MCF 10A (cell line): ENCODE measurements at regions not wholly inside any gene's neighbourhood (a gene's known extent, or its start where the extent isn't known, plus 50 kb on each side); places are given as distances from the start of the nearest gene placed in this dataset.
A peak's percentile ranks its signal among the peaks of the same experiment; 100 is the strongest.

Experiments
- BruUV-seq: library from RNA; stranded (reverse); fragments of 400-500 nt; replicated peaks from 2 replicates; lab custom pipeline; 2021; lab: Mats Ljungman, UMichigan
- CTCF ChIA-PET: fragments of 300-600 bp; sonication (Branson Sonifier 250); formaldehyde crosslinking; extraction: SDS; loops from one replicate; lab custom pipeline; 2021; ENCODE audit warnings: antibody characterized with exemption, inconsistent platforms; lab: Yijun Ruan, JAX
- POLR2A ChIA-PET: fragments of 300-600, 350-650 bp; sonication (Branson Sonifier 250); formaldehyde crosslinking; extraction: SDS; loops from one replicate; lab custom pipeline; 2020; ENCODE audit warnings: antibody characterized with exemption, inconsistent platforms; lab: Yijun Ruan, JAX
- DNase-seq: peaks from one replicate; pipeline ENCODE4 v3.0.0-alpha.2; 2018; ENCODE audit not compliant: unreplicated experiment
- H3K27ac Mint-ChIP-seq: one replicate; pipeline ENCODE4 v1.8.0; 2022; ENCODE audit warnings: mild to moderate bottlenecking, low read depth, mixed read lengths; ENCODE audit not compliant: unreplicated experiment
- H3K27me3 Mint-ChIP-seq: one replicate; pipeline ENCODE4 v1.8.0; 2022; ENCODE audit warnings: mixed read lengths; ENCODE audit not compliant: insufficient read depth, unreplicated experiment
- H3K36me3 Mint-ChIP-seq: one replicate; pipeline ENCODE4 v1.8.0; 2022; ENCODE audit warnings: mild to moderate bottlenecking, moderate library complexity, mixed read lengths; ENCODE audit not compliant: insufficient read depth, unreplicated experiment
- H3K4me1 Mint-ChIP-seq: one replicate; pipeline ENCODE4 v1.8.0; 2022; ENCODE audit warnings: mixed read lengths; ENCODE audit not compliant: insufficient read depth, unreplicated experiment
- H3K4me3 Mint-ChIP-seq: one replicate; pipeline ENCODE4 v1.8.0; 2022; ENCODE audit warnings: mild to moderate bottlenecking, moderate library complexity, mixed read lengths; ENCODE audit not compliant: unreplicated experiment
- H3K9me3 Mint-ChIP-seq: one replicate; pipeline ENCODE4 v1.8.0; 2022; ENCODE audit warnings: mixed read lengths; ENCODE audit not compliant: unreplicated experiment
- intact Hi-C: fragments of 100-400 bp; cut with micrococcal nuclease; formaldehyde crosslinking; loops from 2 replicates; pipeline ENCODE4 v1.14.1; 2022
- TF ChIP-seq, protein P1 (sequence below): fragments of 200-600 bp; IDR thresholded peaks from one replicate; pipeline ENCODE4 v1.8.0; 2022; ENCODE audit warnings: antibody characterized with exemption, mild to moderate bottlenecking; ENCODE audit not compliant: unreplicated experiment

DNA sequence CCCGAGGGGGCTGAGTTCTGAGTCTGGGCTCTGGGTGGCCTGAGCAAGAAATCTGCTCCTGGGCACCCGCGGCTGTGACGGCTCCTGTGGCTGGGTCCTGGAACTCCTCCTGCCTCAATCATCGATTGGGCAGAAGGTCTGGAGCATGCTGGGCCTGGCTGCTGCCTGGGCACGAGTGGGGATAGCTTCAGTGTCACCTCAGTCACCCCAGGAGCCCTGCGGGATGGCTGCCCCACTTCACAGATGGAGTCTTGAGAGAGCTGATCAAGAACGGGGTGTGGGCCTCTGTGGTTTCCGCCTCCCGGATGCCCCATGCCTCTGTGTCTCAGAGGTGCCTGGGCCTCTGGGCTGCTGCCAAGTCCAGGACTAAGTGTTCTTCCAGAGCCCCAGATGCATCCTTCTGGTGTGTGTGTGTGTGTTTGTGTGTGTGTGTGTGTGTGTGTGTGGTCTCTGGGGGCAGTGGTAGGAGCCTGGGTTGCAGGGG lies 185.6 kb upstream of the C14orf180 start:
- no peaks in the 10 kb centered on the region for H3K36me3 Mint-ChIP-seq
- peaks cover 10% of the 10 kb centered on the region for H3K9me3 Mint-ChIP-seq
- no peak overlapping the region for H3K27ac Mint-ChIP-seq
- H3K4me1 Mint-ChIP-seq = no peaks in the 10 kb centered on the region
- H3K4me3 Mint-ChIP-seq = no peak overlapping the region
- intact Hi-C loops = no loop called here
- TF ChIP-seq, protein P1, sequence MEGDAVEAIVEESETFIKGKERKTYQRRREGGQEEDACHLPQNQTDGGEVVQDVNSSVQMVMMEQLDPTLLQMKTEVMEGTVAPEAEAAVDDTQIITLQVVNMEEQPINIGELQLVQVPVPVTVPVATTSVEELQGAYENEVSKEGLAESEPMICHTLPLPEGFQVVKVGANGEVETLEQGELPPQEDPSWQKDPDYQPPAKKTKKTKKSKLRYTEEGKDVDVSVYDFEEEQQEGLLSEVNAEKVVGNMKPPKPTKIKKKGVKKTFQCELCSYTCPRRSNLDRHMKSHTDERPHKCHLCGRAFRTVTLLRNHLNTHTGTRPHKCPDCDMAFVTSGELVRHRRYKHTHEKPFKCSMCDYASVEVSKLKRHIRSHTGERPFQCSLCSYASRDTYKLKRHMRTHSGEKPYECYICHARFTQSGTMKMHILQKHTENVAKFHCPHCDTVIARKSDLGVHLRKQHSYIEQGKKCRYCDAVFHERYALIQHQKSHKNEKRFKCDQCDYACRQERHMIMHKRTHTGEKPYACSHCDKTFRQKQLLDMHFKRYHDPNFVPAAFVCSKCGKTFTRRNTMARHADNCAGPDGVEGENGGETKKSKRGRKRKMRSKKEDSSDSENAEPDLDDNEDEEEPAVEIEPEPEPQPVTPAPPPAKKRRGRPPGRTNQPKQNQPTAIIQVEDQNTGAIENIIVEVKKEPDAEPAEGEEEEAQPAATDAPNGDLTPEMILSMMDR = no peak
- BruUV-seq = no TSS peak
- DNase-seq = peak; percentile 34
- peaks cover 49% of the 10 kb centered on the region for H3K27me3 Mint-ChIP-seq
- POLR2A ChIA-PET = no interaction called here
- CTCF ChIA-PET = no interaction called here

DNA sequence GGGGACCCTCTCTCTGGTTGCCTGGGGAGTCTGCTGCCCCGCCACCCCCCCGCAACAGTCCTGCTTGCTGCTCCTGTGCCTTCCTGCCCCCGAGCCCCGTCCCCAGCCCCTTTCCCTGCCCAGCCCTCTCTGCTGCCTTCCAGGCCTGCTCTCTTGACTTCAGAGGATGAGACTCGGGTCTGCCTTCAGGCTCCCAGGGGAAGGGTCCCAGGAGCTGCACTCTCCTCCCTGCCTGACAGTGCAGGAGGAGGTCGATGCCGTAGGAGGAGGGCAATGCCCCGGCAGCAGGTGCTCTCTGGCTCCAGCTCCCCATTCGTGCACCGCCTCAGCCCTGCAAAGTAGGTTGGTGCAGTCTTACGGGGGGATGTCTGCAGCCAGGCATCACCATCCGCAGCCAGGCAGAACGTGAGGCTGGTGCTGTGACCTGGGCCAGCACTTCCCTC lies 185.1 kb upstream of the C14orf180 start:
- DNase-seq = no peak
- POLR2A ChIA-PET = no interaction called here
- CTCF ChIA-PET = no interaction called here
- intact Hi-C loops = no loop called here
- no peaks in the 10 kb centered on the region for H3K36me3 Mint-ChIP-seq
- BruUV-seq = no TSS peak
- peaks cover 10% of the 10 kb centered on the region for H3K9me3 Mint-ChIP-seq
- peaks cover 49% of the 10 kb centered on the region for H3K27me3 Mint-ChIP-seq
- no peak overlapping the region for H3K4me3 Mint-ChIP-seq
- H3K4me1 Mint-ChIP-seq = no peaks in the 10 kb centered on the region
- TF ChIP-seq, protein P1 = no peak
- no peak overlapping the region for H3K27ac Mint-ChIP-seq

DNA sequence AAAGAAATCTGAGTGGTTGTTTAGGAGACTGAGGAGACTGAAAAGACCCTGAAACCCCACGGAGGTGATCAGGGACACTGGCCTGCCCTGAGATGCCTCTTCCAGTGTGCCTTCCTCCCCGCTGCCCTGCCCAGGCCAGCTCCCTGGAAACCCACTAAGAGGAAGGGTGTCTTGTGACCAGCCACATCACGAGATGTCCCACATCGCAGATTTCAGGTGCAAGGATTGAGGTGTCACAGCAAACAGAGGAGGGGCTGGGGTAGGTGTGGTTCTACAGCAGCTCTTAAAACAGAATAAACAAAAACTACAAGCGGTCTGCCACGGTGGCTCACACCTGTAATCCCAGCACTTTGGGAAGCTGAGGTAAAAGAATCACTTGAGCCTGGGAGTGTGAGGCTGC lies 184.3 kb upstream of the C14orf180 start:
- no peak for DNase-seq

DNA sequence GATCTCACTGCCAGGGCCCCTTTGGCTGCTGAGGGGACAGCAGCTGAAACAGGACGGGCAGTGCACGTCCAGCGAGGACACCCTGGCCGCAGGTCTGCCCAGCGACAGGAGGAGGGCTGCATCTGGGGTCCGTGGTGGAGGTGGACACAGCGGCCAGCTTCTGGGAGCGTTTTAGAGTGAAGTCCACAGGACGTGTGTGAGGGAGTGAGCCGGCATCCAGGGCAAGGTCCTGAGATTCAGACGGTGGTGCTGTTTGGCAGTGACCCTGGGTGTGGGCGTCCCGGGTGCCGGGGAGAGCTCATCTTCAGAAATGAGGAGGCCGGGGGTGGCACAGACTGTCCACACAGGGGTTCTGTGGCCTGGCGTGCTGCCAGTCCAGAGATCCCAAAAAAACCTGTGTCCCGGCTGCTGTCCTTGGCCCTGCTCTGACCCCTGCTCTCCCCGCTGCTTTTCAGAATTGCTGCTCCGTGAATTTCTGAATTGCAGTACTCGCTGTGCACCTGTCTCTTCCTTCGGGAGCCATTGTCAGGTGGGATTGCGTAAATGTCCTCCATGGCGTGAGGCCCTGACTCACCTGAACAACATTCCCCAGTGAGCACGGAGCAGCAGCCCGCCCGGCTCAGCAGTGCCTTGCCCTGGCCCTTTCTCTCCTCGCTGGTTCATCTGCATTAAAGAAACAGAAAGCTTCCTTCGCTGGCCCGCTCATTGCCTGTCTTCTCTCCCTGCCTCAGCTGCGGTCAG lies 183.5 kb upstream of the C14orf180 start:
- TF ChIP-seq, protein P1 = no peak
- Mint-ChIP-seq H3K4me3 (no peak overlapping the region), H3K27me3 (peaks cover 40% of the 10 kb centered on the region), H3K36me3 (no peaks in the 10 kb centered on the region), H3K9me3 (peaks cover 10% of the 10 kb centered on the region), H3K27ac (no peak overlapping the region), H3K4me1 (no peaks in the 10 kb centered on the region)
- intact Hi-C loops = no loop called here
- peak; percentile 46 for DNase-seq
- CTCF ChIA-PET = interaction anchor here (0.7 kb wide), 1 partner anchor 297 kb away, joined by 3 read pairs; no protein-coding TSS in a partner anchor
- POLR2A ChIA-PET = no interaction called here
- no TSS peak for BruUV-seq

More for the DNA sequence above, 184.3 kb upstream of the C14orf180 start:
- intact Hi-C loops = no loop called here
- H3K27ac Mint-ChIP-seq = no peak overlapping the region
- H3K9me3 Mint-ChIP-seq = peaks cover 10% of the 10 kb centered on the region
- H3K36me3 Mint-ChIP-seq = no peaks in the 10 kb centered on the region
- H3K27me3 Mint-ChIP-seq = peaks cover 42% of the 10 kb centered on the region
- no peak overlapping the region for H3K4me3 Mint-ChIP-seq
- POLR2A ChIA-PET = no interaction called here
- no peaks in the 10 kb centered on the region for H3K4me1 Mint-ChIP-seq
- TF ChIP-seq, protein P1 = no peak
- no TSS peak for BruUV-seq
- CTCF ChIA-PET = interaction anchor here (0.6 kb wide), 1 partner anchor 161 kb away, joined by 3 read pairs; no protein-coding TSS in a partner anchor
